A549 (cell line): ENCODE measurements at regions not wholly inside any gene's neighbourhood (a gene's known extent, or its start where the extent isn't known, plus 50 kb on each side); places are given as distances from the start of the nearest gene placed in this dataset.
"Not testable (repeated sequence)": the region's sequence is repeated elsewhere in the genome, so short reads cannot be mapped to it uniquely, and the experiment has no call there.

Experiments used
- ATAC-seq, 2 experiments: fragments of 200-7000 bp in 1 of 2; fragments of >200 bp in 1 of 2; cut with Nextera tagmentation in 1 of 2; cut with Tn5 transposase in 1 of 2; 3 replicates each; pipeline versions ENCODE4 v1.8.0 to v1.9.1; 2018 to 2020; ENCODE audit warnings: mild to moderate bottlenecking in 1 of 2, moderate library complexity in 1 of 2
- CTCF ChIA-PET: fragments of 300-600 bp; sonication (Branson Sonifier 250); formaldehyde crosslinking; extraction: SDS; loops from one replicate; lab custom pipeline; 2021; ENCODE audit warnings: antibody characterized with exemption, inconsistent platforms; lab: Yijun Ruan, JAX
- POLR2A ChIA-PET: fragments of 350-600 bp; formaldehyde crosslinking; extraction: SDS; loops from one replicate; lab custom pipeline; 2021; ENCODE audit warnings: antibody characterized with exemption, inconsistent platforms; lab: Yijun Ruan, JAX
- DNase-seq, 2 experiments: peaks; one replicate each; pipeline versions ENCODE4 v3.0.0 to v3.0.0-alpha.2; 2011 to 2016; ENCODE audit warnings: low read depth in 1 of 2, low spot score in 1 of 2
- FAIRE-seq: peaks from 2 replicates; lab custom pipeline; 2011; peaks lifted over from hg19 to GRCh38; lab: Jason Lieb, UNC
- H3K27ac ChIP-seq, 2 experiments: fragments of >200 bp; sonication (Bioruptor Twin); formaldehyde crosslinking; 3 replicates each; pipeline ENCODE4 v1.5.1; 2016 to 2017
- H3K4me1 ChIP-seq: fragments of >200 bp; sonication (Bioruptor Twin); formaldehyde crosslinking; 3 replicates; pipeline ENCODE4 v1.6.1; 2016
- H3K4me2 ChIP-seq: fragments of >200 bp; sonication (Bioruptor Twin); formaldehyde crosslinking; 3 replicates; pipeline ENCODE4 v1.6.1; 2016
- H3K4me3 ChIP-seq: fragments of >200 bp; sonication (Bioruptor Twin); formaldehyde crosslinking; 3 replicates; pipeline ENCODE4 v1.5.1; 2016
- H3K9me3 ChIP-seq: fragments of >200 bp; sonication (Bioruptor Twin); formaldehyde crosslinking; 3 replicates; pipeline ENCODE4 v1.6.1; 2016
- BCL3 ChIP-seq: fragments of >200 bp; sonication (Bioruptor Twin); formaldehyde crosslinking; IDR thresholded peaks from 3 replicates; pipeline ENCODE4 v1.6.1; 2016
- CBX8 ChIP-seq: fragments of 200-600 bp; sonication (generic); IDR thresholded peaks from 2 replicates; pipeline ENCODE4 v1.6.1; 2016
- EHF ChIP-seq: fragments of 250-450 bp; sonication (Bioruptor Pico); IDR thresholded peaks from 2 replicates; pipeline ENCODE4 v1.5.0; 2020; ENCODE audit warnings: mild to moderate bottlenecking
- EHMT2 ChIP-seq: fragments of 200-600 bp; sonication (generic); IDR thresholded peaks from 2 replicates; pipeline ENCODE4 v1.6.1; 2016; ENCODE audit warnings: antibody characterized with exemption, low read depth, mild to moderate bottlenecking, moderate library complexity
- EP300 ChIP-seq, 2 experiments: fragments of >200 bp; sonication (Bioruptor Twin); formaldehyde crosslinking; IDR thresholded peaks; 2 replicates in 1 of 2; 3 replicates in 1 of 2; pipeline ENCODE4 v1.6.1; 2016 to 2017
- GATA3 ChIP-seq: IDR thresholded peaks from 2 replicates; pipeline ENCODE4 v1.6.1; 2012; ENCODE audit warnings: borderline replicate concordance
- HOXB13 ChIP-seq: fragments of 250-450 bp; sonication (Bioruptor Pico); IDR thresholded peaks from 2 replicates; pipeline ENCODE4 v1.5.0; 2020; ENCODE audit warnings: low read depth, mild to moderate bottlenecking, moderate library complexity
- HOXB5 ChIP-seq: fragments of 250-450 bp; sonication (Bioruptor Pico); IDR thresholded peaks from 2 replicates; pipeline ENCODE4 v1.5.0; 2020; ENCODE audit warnings: mild to moderate bottlenecking, moderate library complexity
- JUNB ChIP-seq: fragments of >200 bp; sonication (Bioruptor Twin); formaldehyde crosslinking; IDR thresholded peaks from 2 replicates; pipeline ENCODE4 v1.6.1; 2016
- NPAS2 ChIP-seq: fragments of 250-450 bp; sonication (Bioruptor Pico); IDR thresholded peaks from 2 replicates; pipeline ENCODE4 v1.8.0; 2022; ENCODE audit warnings: mild to moderate bottlenecking, moderate library complexity, borderline replicate concordance
- POLR2AphosphoS2 ChIP-seq: conservative IDR thresholded peaks from 2 replicates; pipeline ENCODE4 v1.6.1; 2012; ENCODE audit warnings: low read length, improper control_type of control experiment, inconsistent platforms
- REST ChIP-seq: fragments of 200-600 bp; sonication (generic); IDR thresholded peaks from 2 replicates; pipeline ENCODE4 v1.6.1; 2016; ENCODE audit warnings: antibody characterized with exemption, mild to moderate bottlenecking, moderate library complexity
- RFX5 ChIP-seq: fragments of 450-650 bp; IDR thresholded peaks from 2 replicates; pipeline ENCODE4 v1.7.1; 2014; ENCODE audit warnings: antibody characterized with exemption, mild to moderate bottlenecking, moderate library complexity
- SMC3 ChIP-seq: fragments of >200 bp; sonication (Bioruptor Twin); formaldehyde crosslinking; IDR thresholded peaks from 3 replicates; pipeline ENCODE4 v1.6.1; 2018; ENCODE audit warnings: inconsistent platforms
- TP53 ChIP-seq: fragments of 250-450 bp; sonication (Bioruptor Pico); IDR thresholded peaks from 2 replicates; pipeline ENCODE4 v1.5.0; 2021; ENCODE audit warnings: mild to moderate bottlenecking, moderate library complexity
- ZSCAN20 ChIP-seq: fragments of 250-450 bp; sonication (Bioruptor Pico); IDR thresholded peaks from 2 replicates; pipeline ENCODE4 v1.8.0; 2022; ENCODE audit warnings: mild to moderate bottlenecking, moderate library complexity
- WGBS: methylation state at CpG from one replicate; pipeline ENCODE4 v1.1.6; 2017; ENCODE audit errors: missing lambda C conversion rate; 5-methylcytosine and 5-hydroxymethylcytosine counted together
- TF ChIP-seq, protein P1 (sequence below): fragments of 250-450 bp; sonication (Bioruptor Pico); IDR thresholded peaks from 2 replicates; pipeline ENCODE4 v1.5.0; 2020; ENCODE audit warnings: low read depth, mild to moderate bottlenecking, moderate library complexity
- TF ChIP-seq, protein P2 (sequence below): fragments of 150-350 bp; IDR thresholded peaks from 2 replicates; pipeline ENCODE4 v1.6.1; 2014; ENCODE audit warnings: low read depth, mild to moderate bottlenecking, low read length
- TF ChIP-seq, protein P3 (sequence below): fragments of >200 bp; sonication (Bioruptor Twin); formaldehyde crosslinking; IDR thresholded peaks from 3 replicates; pipeline ENCODE4 v1.5.1; 2016

- H3K4me2 ChIP-seq, result no peak overlapping the region
- TF ChIP-seq ZSCAN20 (CRISPR knock-in tag), result no peak
- TF ChIP-seq, protein P1, sequence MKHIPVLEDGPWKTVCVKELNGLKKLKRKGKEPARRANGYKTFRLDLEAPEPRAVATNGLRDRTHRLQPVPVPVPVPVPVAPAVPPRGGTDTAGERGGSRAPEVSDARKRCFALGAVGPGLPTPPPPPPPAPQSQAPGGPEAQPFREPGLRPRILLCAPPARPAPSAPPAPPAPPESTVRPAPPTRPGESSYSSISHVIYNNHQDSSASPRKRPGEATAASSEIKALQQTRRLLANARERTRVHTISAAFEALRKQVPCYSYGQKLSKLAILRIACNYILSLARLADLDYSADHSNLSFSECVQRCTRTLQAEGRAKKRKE (CRISPR knock-in tag), result no peak
- TF ChIP-seq HOXB13 (CRISPR knock-in tag), result no peak
- no peak for TF ChIP-seq JUNB
- no peak for TF ChIP-seq EP300 (IDR thresholded peaks at IDR 0.05)
- no peak for TF ChIP-seq SMC3
- TF ChIP-seq POLR2AphosphoS2, result no peak
- TF ChIP-seq REST, result no peak
- TF ChIP-seq EHF (CRISPR knock-in tag), result no peak
- TF ChIP-seq RFX5, result no peak
- no peak for TF ChIP-seq HOXB5 (CRISPR knock-in tag)
- TF ChIP-seq GATA3, result no peak
- WGBS, result 81% methylated on average over 1 of the region's 1 CpG
- H3K4me3 ChIP-seq, result no peak overlapping the region
- ChIA-PET CTCF (no interaction called here), POLR2A (no interaction called here)
- H3K9me3 ChIP-seq, result no peaks in the 10 kb centered on the region
- ATAC-seq (no peak), FAIRE-seq (no peak), DNase-seq (no peak)
- H3K27ac ChIP-seq, result no peak overlapping the region
- H3K4me1 ChIP-seq, result no peaks in the 10 kb centered on the region
Observed at GRCh38 chr22:17302616-17303015, 66.6 kb upstream of the CECR2 start.

DNA sequence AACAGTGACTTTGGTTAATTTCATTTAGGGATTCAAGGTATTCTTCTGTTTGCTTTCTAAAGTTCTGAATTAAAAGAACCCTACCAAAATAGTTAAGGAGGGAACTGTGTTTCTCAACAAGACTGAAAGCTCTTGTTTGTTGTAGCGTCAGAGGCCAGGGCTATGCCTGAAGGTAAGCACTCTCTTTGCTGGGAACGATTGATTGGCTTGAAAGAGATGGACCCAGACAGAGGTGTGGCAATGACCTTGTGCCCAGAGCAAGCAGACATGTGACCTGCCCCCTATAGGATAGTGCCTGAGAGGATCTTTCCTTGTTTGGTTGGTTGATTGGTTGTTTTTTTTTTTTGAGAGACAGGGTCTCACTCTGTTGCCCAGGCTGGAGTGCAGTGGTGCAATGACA lies 68.3 kb upstream of the CECR2 start:
- CTCF ChIA-PET, result no interaction called here
- no peak overlapping the region for H3K4me3 ChIP-seq
- POLR2A ChIA-PET, result no interaction called here
- H3K4me1 ChIP-seq, result no peaks in the 10 kb centered on the region
- WGBS, result 52% methylated on average over 2 of the region's 2 CpGs
- DNase-seq (no peak), FAIRE-seq (no peak), ATAC-seq (no peak)
- no peaks in the 10 kb centered on the region for H3K9me3 ChIP-seq
- TF ChIP-seq, protein P1 (CRISPR knock-in tag), result no peak
- TF ChIP-seq CBX8 (no peak), RFX5 (no peak)
- no peak overlapping the region for H3K4me2 ChIP-seq
- H3K27ac ChIP-seq, result no peak overlapping the region

GRCh38 chr22:17298805-17299502 lies 70.3 kb upstream of the CECR2 start:
- WGBS, result 41% methylated on average over 5 of the region's 7 CpGs
- POLR2A ChIA-PET, CTCF ChIA-PET, H3K9me3 ChIP-seq, FAIRE-seq, ATAC-seq, H3K4me2 ChIP-seq, H3K27ac ChIP-seq, H3K4me3 ChIP-seq, H3K4me1 ChIP-seq, DNase-seq: not testable (repeated sequence)

DNA sequence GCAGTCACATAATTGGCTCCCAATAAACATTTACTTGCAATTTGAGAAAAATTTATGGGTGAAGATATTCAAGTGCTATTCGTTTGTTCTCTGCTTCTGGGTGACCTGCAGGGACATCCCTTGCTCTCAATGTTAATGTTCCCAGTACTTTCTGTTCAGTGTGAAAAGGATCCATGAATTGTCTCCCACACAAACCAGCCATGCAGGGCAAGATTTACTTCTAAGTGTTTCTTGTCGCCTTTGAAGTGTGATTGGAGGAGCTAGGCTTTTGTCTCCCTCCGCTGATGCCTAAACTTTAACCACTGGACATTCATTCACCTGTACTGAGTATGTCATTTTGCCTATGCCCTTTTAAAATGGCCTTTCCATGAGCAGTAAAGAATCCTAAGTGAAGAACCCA lies 66.4 kb upstream of the ADA2 start:
- Histone ChIP-seq H3K4me1 (no peaks in the 10 kb centered on the region), H3K27ac (no peak overlapping the region), H3K4me3 (no peak overlapping the region), H3K9me3 (no peaks in the 10 kb centered on the region), H3K4me2 (no peak overlapping the region)
- no peak for FAIRE-seq
- DNase-seq, result no peak
- no peak for ATAC-seq
- WGBS, result 19% methylated on average over 3 of the region's 3 CpGs
- ChIA-PET POLR2A (no interaction called here), CTCF (no interaction called here)
- TF ChIP-seq NPAS2 (CRISPR knock-in tag), result no peak
- TF ChIP-seq EHMT2, result no peak
- no peak for TF ChIP-seq BCL3
- TF ChIP-seq, protein P1 (CRISPR knock-in tag), result no peak
- TF ChIP-seq, protein P2, sequence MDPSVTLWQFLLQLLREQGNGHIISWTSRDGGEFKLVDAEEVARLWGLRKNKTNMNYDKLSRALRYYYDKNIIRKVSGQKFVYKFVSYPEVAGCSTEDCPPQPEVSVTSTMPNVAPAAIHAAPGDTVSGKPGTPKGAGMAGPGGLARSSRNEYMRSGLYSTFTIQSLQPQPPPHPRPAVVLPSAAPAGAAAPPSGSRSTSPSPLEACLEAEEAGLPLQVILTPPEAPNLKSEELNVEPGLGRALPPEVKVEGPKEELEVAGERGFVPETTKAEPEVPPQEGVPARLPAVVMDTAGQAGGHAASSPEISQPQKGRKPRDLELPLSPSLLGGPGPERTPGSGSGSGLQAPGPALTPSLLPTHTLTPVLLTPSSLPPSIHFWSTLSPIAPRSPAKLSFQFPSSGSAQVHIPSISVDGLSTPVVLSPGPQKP, result no peak
- no peak for TF ChIP-seq TP53 (CRISPR knock-in tag)
- TF ChIP-seq, protein P3, sequence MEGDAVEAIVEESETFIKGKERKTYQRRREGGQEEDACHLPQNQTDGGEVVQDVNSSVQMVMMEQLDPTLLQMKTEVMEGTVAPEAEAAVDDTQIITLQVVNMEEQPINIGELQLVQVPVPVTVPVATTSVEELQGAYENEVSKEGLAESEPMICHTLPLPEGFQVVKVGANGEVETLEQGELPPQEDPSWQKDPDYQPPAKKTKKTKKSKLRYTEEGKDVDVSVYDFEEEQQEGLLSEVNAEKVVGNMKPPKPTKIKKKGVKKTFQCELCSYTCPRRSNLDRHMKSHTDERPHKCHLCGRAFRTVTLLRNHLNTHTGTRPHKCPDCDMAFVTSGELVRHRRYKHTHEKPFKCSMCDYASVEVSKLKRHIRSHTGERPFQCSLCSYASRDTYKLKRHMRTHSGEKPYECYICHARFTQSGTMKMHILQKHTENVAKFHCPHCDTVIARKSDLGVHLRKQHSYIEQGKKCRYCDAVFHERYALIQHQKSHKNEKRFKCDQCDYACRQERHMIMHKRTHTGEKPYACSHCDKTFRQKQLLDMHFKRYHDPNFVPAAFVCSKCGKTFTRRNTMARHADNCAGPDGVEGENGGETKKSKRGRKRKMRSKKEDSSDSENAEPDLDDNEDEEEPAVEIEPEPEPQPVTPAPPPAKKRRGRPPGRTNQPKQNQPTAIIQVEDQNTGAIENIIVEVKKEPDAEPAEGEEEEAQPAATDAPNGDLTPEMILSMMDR, result no peak
